ENCODE measurements at regions not wholly inside any gene's neighbourhood (a gene's known extent, or its start where the extent isn't known, plus 50 kb on each side); places are given as distances from the start of the nearest gene placed in this dataset.
A peak's percentile ranks its signal among the peaks of the same experiment; 100 is the strongest.

- H3K27ac ChIP-seq (ENCODE audit: insufficient read depth, low read length) = no peak overlapping the region
- no peak overlapping the region for H2AFZ ChIP-seq (ENCODE audit: low read length)
- no peaks in the 10 kb centered on the region for H3K79me2 ChIP-seq (ENCODE audit: control insufficient read depth, insufficient read depth, low read length)
- H3K36me3 ChIP-seq (ENCODE audit: control insufficient read depth, insufficient read depth, low read length) = no peaks in the 10 kb centered on the region
- no peak overlapping the region for H3K4me2 ChIP-seq (ENCODE audit: extremely low read depth, insufficient read depth, low read length)
- no peak overlapping the region for H3K4me3 ChIP-seq (replicated peaks in 1 of 4; ENCODE audit: control extremely low read depth in 1 of 4, insufficient read depth in 1 of 4, low read depth in 3 of 4, low read length in 4 of 4)
- no peaks in the 10 kb centered on the region for H3K4me1 ChIP-seq (ENCODE audit: control insufficient read depth, extremely low read depth, insufficient read depth, low read length)
- H4K20me1 ChIP-seq (ENCODE audit: control insufficient read depth, extremely low read depth, insufficient read depth, low read length) = no peaks in the 10 kb centered on the region
- H3K9me3 ChIP-seq (ENCODE audit: control insufficient read depth, insufficient read depth, low read depth, low read length) = no peaks in the 10 kb centered on the region
- H3K9ac ChIP-seq (ENCODE audit: insufficient read depth, low read length) = no peak overlapping the region
- peak; percentile 49 to 89 for DNase-seq (ENCODE audit: low read depth in 2 of 2)
- TF ChIP-seq EZH2 (IDR thresholded peaks at IDR 0.05; ENCODE audit: low read length, missing control alignments) = no peak
- TF ChIP-seq CTCF (conservative IDR thresholded peaks at IDR 0.05 in 1 of 2, IDR thresholded peaks at IDR 0.05 in 1 of 2; ENCODE audit: low read depth in 1 of 2, low read length in 2 of 2) = no peak
- H3K27me3 ChIP-seq (ENCODE audit: control insufficient read depth, insufficient read depth, low read length) = no peaks in the 10 kb centered on the region
These were observed 348.5 kb upstream of the NR3C2 start for GRCh38 chr4:148790691-148791090.

GRCh38 chr4:148790246-148790645 lies 348.0 kb upstream of the NR3C2 start:
- H3K4me1 ChIP-seq (ENCODE audit: control insufficient read depth, extremely low read depth, insufficient read depth, low read length) = no peaks in the 10 kb centered on the region
- no peak overlapping the region for H3K9ac ChIP-seq (ENCODE audit: insufficient read depth, low read length)
- no peaks in the 10 kb centered on the region for H4K20me1 ChIP-seq (ENCODE audit: control insufficient read depth, extremely low read depth, insufficient read depth, low read length)
- H3K27me3 ChIP-seq (ENCODE audit: control insufficient read depth, insufficient read depth, low read length) = no peaks in the 10 kb centered on the region
- DNase-seq (ENCODE audit: low read depth in 2 of 2) = no peak
- no peak overlapping the region for H3K27ac ChIP-seq (ENCODE audit: insufficient read depth, low read length)
- H3K4me3 ChIP-seq (replicated peaks in 1 of 4; ENCODE audit: control extremely low read depth in 1 of 4, insufficient read depth in 1 of 4, low read depth in 3 of 4, low read length in 4 of 4) = no peak overlapping the region
- no peaks in the 10 kb centered on the region for H3K9me3 ChIP-seq (ENCODE audit: control insufficient read depth, insufficient read depth, low read depth, low read length)
- H3K36me3 ChIP-seq (ENCODE audit: control insufficient read depth, insufficient read depth, low read length) = no peaks in the 10 kb centered on the region
- no peak overlapping the region for H2AFZ ChIP-seq (ENCODE audit: low read length)
- TF ChIP-seq CTCF (conservative IDR thresholded peaks at IDR 0.05 in 1 of 2, IDR thresholded peaks at IDR 0.05 in 1 of 2; ENCODE audit: low read depth in 1 of 2, low read length in 2 of 2) = no peak
- no peak for TF ChIP-seq EZH2 (IDR thresholded peaks at IDR 0.05; ENCODE audit: low read length, missing control alignments)
- H3K79me2 ChIP-seq (ENCODE audit: control insufficient read depth, insufficient read depth, low read length) = no peaks in the 10 kb centered on the region
- no peak overlapping the region for H3K4me2 ChIP-seq (ENCODE audit: extremely low read depth, insufficient read depth, low read length)

- H3K79me2 ChIP-seq (ENCODE audit: control insufficient read depth, insufficient read depth, low read length) = no peaks in the 10 kb centered on the region
- no peaks in the 10 kb centered on the region for H4K20me1 ChIP-seq (ENCODE audit: control insufficient read depth, extremely low read depth, insufficient read depth, low read length)
- DNase-seq (ENCODE audit: low read depth in 2 of 2) = peak; percentile 43 to 70
- H3K9ac ChIP-seq (ENCODE audit: insufficient read depth, low read length) = no peak overlapping the region
- H3K4me3 ChIP-seq (replicated peaks in 1 of 4; ENCODE audit: control extremely low read depth in 1 of 4, insufficient read depth in 1 of 4, low read depth in 3 of 4, low read length in 4 of 4) = no peak overlapping the region
- H3K27me3 ChIP-seq (ENCODE audit: control insufficient read depth, insufficient read depth, low read length) = no peaks in the 10 kb centered on the region
- no peaks in the 10 kb centered on the region for H3K36me3 ChIP-seq (ENCODE audit: control insufficient read depth, insufficient read depth, low read length)
- H3K27ac ChIP-seq (ENCODE audit: insufficient read depth, low read length) = no peak overlapping the region
- TF ChIP-seq EZH2 (IDR thresholded peaks at IDR 0.05; ENCODE audit: low read length, missing control alignments) (no peak), CTCF (conservative IDR thresholded peaks at IDR 0.05 in 1 of 2, IDR thresholded peaks at IDR 0.05 in 1 of 2; ENCODE audit: low read depth in 1 of 2, low read length in 2 of 2) (no peak)
- H2AFZ ChIP-seq (ENCODE audit: low read length) = no peak overlapping the region
- H3K9me3 ChIP-seq (ENCODE audit: control insufficient read depth, insufficient read depth, low read depth, low read length) = no peaks in the 10 kb centered on the region
- H3K4me2 ChIP-seq (ENCODE audit: extremely low read depth, insufficient read depth, low read length) = peak overlapping the region; percentile 36
- H3K4me1 ChIP-seq (ENCODE audit: control insufficient read depth, extremely low read depth, insufficient read depth, low read length) = no peaks in the 10 kb centered on the region
These were observed 345.7 kb upstream of the NR3C2 start for GRCh38 chr4:148787831-148788477.
